MM.1S (cell line): ENCODE measurements at regions not wholly inside any gene's neighbourhood (a gene's known extent, or its start where the extent isn't known, plus 50 kb on each side); places are given as distances from the start of the nearest gene placed in this dataset.

Experiments
- CTCF ChIP-seq: fragments of 300-600 bp; sonication (generic); IDR thresholded peaks from 2 replicates; pipeline ENCODE4 v1.5.1; 2016; ENCODE audit warnings: antibody characterized with exemption, low read length, mixed read lengths
- EZH2 ChIP-seq: fragments of 300-600 bp; sonication (generic); optimal IDR thresholded peaks from 2 replicates; pipeline ENCODE3; 2017; ENCODE audit warnings: low read depth, mild to moderate bottlenecking, antibody characterized with exemption, low read length, mixed read lengths

GRCh38 chr16:72409423-72409822 is 237.5 kb upstream of the PMFBP1 start:
- no peak for TF ChIP-seq CTCF
- no peak for TF ChIP-seq EZH2
